Hepatocyte (in vitro differentiated cells): ENCODE measurements at regions not wholly inside any gene's neighbourhood (a gene's known extent, or its start where the extent isn't known, plus 50 kb on each side); places are given as distances from the start of the nearest gene placed in this dataset.

Source experiments
- DNase-seq: peaks from one replicate; pipeline ENCODE4 v3.0.0-alpha.2; 2016; ENCODE audit warnings: low spot score
- H2AFZ ChIP-seq: fragments of 200-600 bp; sonication (generic); 2 replicates; pipeline ENCODE4 v1.6.0; 2016; ENCODE audit warnings: antibody characterized with exemption, mild to moderate bottlenecking
- H3K27ac ChIP-seq: fragments of 200-600 bp; sonication (generic); 2 replicates; pipeline ENCODE4 v1.5.1; 2016; ENCODE audit warnings: mild to moderate bottlenecking
- H3K27me3 ChIP-seq: fragments of 200-600 bp; sonication (generic); 2 replicates; pipeline ENCODE4 v1.6.1; 2016
- H3K36me3 ChIP-seq: fragments of 200-600 bp; sonication (generic); replicated peaks from 2 replicates; pipeline ENCODE4 v1.5.1; 2016; ENCODE audit warnings: low read depth; ENCODE audit not compliant: insufficient read depth
- H3K4me1 ChIP-seq: fragments of 200-600 bp; sonication (generic); 2 replicates; pipeline ENCODE4 v1.5.1; 2016; ENCODE audit warnings: mild to moderate bottlenecking, moderate library complexity; ENCODE audit not compliant: insufficient read depth
- H3K4me2 ChIP-seq: fragments of 200-600 bp; sonication (generic); 2 replicates; pipeline ENCODE4 v1.6.0; 2016
- H3K4me3 ChIP-seq: fragments of 200-600 bp; sonication (generic); 2 replicates; pipeline ENCODE4 v1.5.1; 2016; ENCODE audit warnings: mild to moderate bottlenecking
- H3K79me2 ChIP-seq: fragments of 200-600 bp; sonication (generic); 2 replicates; pipeline ENCODE4 v1.6.0; 2017; ENCODE audit warnings: mild to moderate bottlenecking
- H3K9me2 ChIP-seq: fragments of 200-600 bp; sonication (generic); replicated peaks from 2 replicates; pipeline ENCODE4 v1.6.0; 2017; ENCODE audit warnings: mild to moderate bottlenecking; ENCODE audit not compliant: insufficient read depth
- H3K9me3 ChIP-seq: fragments of 200-600 bp; sonication (generic); 2 replicates; pipeline ENCODE4 v1.5.1; 2016; ENCODE audit warnings: low read depth, mild to moderate bottlenecking
- H4K20me1 ChIP-seq: fragments of 200-600 bp; sonication (generic); 2 replicates; pipeline ENCODE4 v1.6.0; 2016; ENCODE audit warnings: mild to moderate bottlenecking; ENCODE audit not compliant: insufficient read depth, poor library complexity, severe bottlenecking
- CTCF ChIP-seq: fragments of 200-600 bp; sonication (generic); IDR thresholded peaks from 2 replicates; pipeline ENCODE4 v1.5.1; 2016; ENCODE audit warnings: antibody characterized with exemption, mild to moderate bottlenecking; ENCODE audit not compliant: poor library complexity
- EZH2 ChIP-seq: fragments of 200-600 bp; sonication (generic); IDR thresholded peaks from 2 replicates; pipeline ENCODE4 v1.6.1; 2016; ENCODE audit warnings: antibody characterized with exemption, mild to moderate bottlenecking, borderline replicate concordance
- EZH2phosphoT487 ChIP-seq: fragments of 200-600 bp; sonication (generic); IDR thresholded peaks from one replicate; pipeline ENCODE4 v1.6.1; 2018; ENCODE audit warnings: antibody characterized with exemption, mild to moderate bottlenecking, low read depth, moderate library complexity; ENCODE audit not compliant: unreplicated experiment, severe bottlenecking
- WGBS: methylation state at CpG from one replicate; pipeline ENCODE4 v1.1.6; 2016; ENCODE audit warnings: low lambda C conversion rate; ENCODE audit errors: missing lambda C conversion rate; 5-methylcytosine and 5-hydroxymethylcytosine counted together

GRCh38 chr7:91343996-91344629 is 79.9 kb downstream of the FZD1 start:
- WGBS: 84% methylated on average over 6 of the region's 6 CpGs

GRCh38 chr7:91344911-91345310 is 80.7 kb downstream of the FZD1 start:
- no peak overlapping the region for H3K4me3 ChIP-seq
- H3K36me3 ChIP-seq: no peaks in the 10 kb centered on the region
- no peak for DNase-seq
- H4K20me1 ChIP-seq: no peaks in the 10 kb centered on the region
- no peak overlapping the region for H3K4me2 ChIP-seq
- H3K79me2 ChIP-seq: no peaks in the 10 kb centered on the region
- H2AFZ ChIP-seq: no peak overlapping the region
- no peaks in the 10 kb centered on the region for H3K27me3 ChIP-seq
- H3K27ac ChIP-seq: no peak overlapping the region
- TF ChIP-seq EZH2 (no peak), CTCF (no peak), EZH2phosphoT487 (no peak)
- no peaks in the 10 kb centered on the region for H3K4me1 ChIP-seq
- 86% methylated on average over 5 of the region's 5 CpGs for WGBS
- H3K9me2 ChIP-seq: no peaks in the 10 kb centered on the region
- no peaks in the 10 kb centered on the region for H3K9me3 ChIP-seq

More at GRCh38 chr7:91343996-91344629, 79.9 kb downstream of the FZD1 start:
- Histone ChIP-seq H3K4me2 (no peak overlapping the region), H2AFZ (no peak overlapping the region), H3K9me3 (no peaks in the 10 kb centered on the region), H3K4me1 (no peaks in the 10 kb centered on the region), H3K9me2 (no peaks in the 10 kb centered on the region), H3K27ac (no peak overlapping the region), H4K20me1 (no peaks in the 10 kb centered on the region), H3K4me3 (no peak overlapping the region), H3K27me3 (no peaks in the 10 kb centered on the region), H3K79me2 (no peaks in the 10 kb centered on the region), H3K36me3 (no peaks in the 10 kb centered on the region)
- TF ChIP-seq EZH2phosphoT487 (no peak), EZH2 (no peak), CTCF (no peak)
- no peak for DNase-seq

- Histone ChIP-seq H3K27ac (no peak overlapping the region), H2AFZ (no peak overlapping the region), H3K9me3 (no peaks in the 10 kb centered on the region), H3K27me3 (no peaks in the 10 kb centered on the region), H3K79me2 (no peaks in the 10 kb centered on the region), H3K4me3 (no peak overlapping the region), H3K4me2 (no peak overlapping the region), H4K20me1 (no peaks in the 10 kb centered on the region), H3K9me2 (no peaks in the 10 kb centered on the region), H3K4me1 (no peaks in the 10 kb centered on the region), H3K36me3 (no peaks in the 10 kb centered on the region)
- DNase-seq: no peak
- WGBS: 86% methylated on average over 1 of the region's 1 CpG
- TF ChIP-seq CTCF: no peak
- TF ChIP-seq EZH2phosphoT487: no peak
Measured at GRCh38 chr7:91345449-91345848, 81.2 kb downstream of the FZD1 start.

GRCh38 chr7:91346426-91346825 is 82.2 kb downstream of the FZD1 start:
- Histone ChIP-seq H3K36me3 (no peaks in the 10 kb centered on the region), H3K27ac (no peak overlapping the region), H3K4me1 (no peaks in the 10 kb centered on the region), H3K27me3 (no peaks in the 10 kb centered on the region), H4K20me1 (no peaks in the 10 kb centered on the region), H2AFZ (no peak overlapping the region), H3K9me2 (no peaks in the 10 kb centered on the region), H3K4me3 (no peak overlapping the region), H3K4me2 (no peak overlapping the region), H3K79me2 (no peaks in the 10 kb centered on the region), H3K9me3 (no peaks in the 10 kb centered on the region)
- DNase-seq: no peak
- TF ChIP-seq EZH2phosphoT487: no peak
- TF ChIP-seq EZH2: no peak
- TF ChIP-seq CTCF: no peak
